CD4-positive, alpha-beta T cell (primary cell): ENCODE measurements at regions not wholly inside any gene's neighbourhood (a gene's known extent, or its start where the extent isn't known, plus 50 kb on each side); places are given as distances from the start of the nearest gene placed in this dataset.

Experiments
- ATAC-seq: fragments of 200-7000 bp; cut with Tn5 transposase; one replicate; pipeline ENCODE4 v1.10.0; 2022; ENCODE audit warnings: mild to moderate bottlenecking; ENCODE audit not compliant: poor library complexity
- CTCF ChIA-PET: fragments of 350-600 bp; sonication (Branson Sonifier 250); formaldehyde crosslinking; loops from one replicate; lab custom pipeline; 2021; ENCODE audit warnings: antibody characterized with exemption, inconsistent platforms; lab: Charles Lee
- POLR2A ChIA-PET: fragments of 350-600 bp; sonication (Branson Sonifier 250); formaldehyde crosslinking; loops from one replicate; lab custom pipeline; 2021; ENCODE audit warnings: antibody characterized with exemption, inconsistent platforms; lab: Charles Lee
- DNase-seq, 14 experiments: peaks; one replicate each; pipeline ENCODE4 v3.0.0-alpha.2; 2013 to 2020; ENCODE audit warnings: mixed read lengths in 2 of 14
- H3K27ac ChIP-seq, 2 donors: one replicate each; pipeline versions ENCODE4 v1.5.1 to v1.7.0; 2013; ENCODE audit warnings: low read length in 2 of 2, low read depth in 1 of 2, mild to moderate bottlenecking in 1 of 2
- H3K27me3 ChIP-seq, 2 experiments: 1 replicate in 1 of 2; 2 replicates in 1 of 2; pipeline versions ENCODE4 v1.6.1 to v1.7.0; 2013; ENCODE audit warnings: low read length in 2 of 2, control low read depth in 1 of 2, mild to moderate bottlenecking in 1 of 2, moderate library complexity in 1 of 2; ENCODE audit not compliant: insufficient read depth in 2 of 2, control insufficient read depth in 1 of 2
- H3K36me3 ChIP-seq: one replicate; pipeline ENCODE4 v1.6.1; 2013; ENCODE audit warnings: low read length, control low read depth; ENCODE audit not compliant: insufficient read depth
- H3K4me1 ChIP-seq: one replicate; pipeline ENCODE4 v1.6.1; 2013; ENCODE audit warnings: low read length, control low read depth; ENCODE audit not compliant: insufficient read depth
- H3K4me3 ChIP-seq: one replicate; pipeline ENCODE4 v1.5.1; 2013; ENCODE audit warnings: mild to moderate bottlenecking, low read length, moderate library complexity
- H3K9me3 ChIP-seq, 2 experiments: 1 replicate in 1 of 2; 2 replicates in 1 of 2; pipeline versions ENCODE4 v1.6.1 to v1.7.0; 2013; ENCODE audit warnings: low read length in 2 of 2, mild to moderate bottlenecking in 2 of 2, control low read depth in 1 of 2, moderate library complexity in 1 of 2; ENCODE audit not compliant: control insufficient read depth in 1 of 2, insufficient read depth in 1 of 2
- H3K27ac Mint-ChIP-seq: one replicate; pipeline ENCODE4 v1.8.0; 2020; ENCODE audit warnings: mixed read lengths
- H3K27me3 Mint-ChIP-seq: one replicate; pipeline ENCODE4 v1.8.0; 2021; ENCODE audit warnings: mixed read lengths
- H3K36me3 Mint-ChIP-seq: one replicate; pipeline ENCODE4 v1.8.0; 2021; ENCODE audit warnings: low read depth, mixed read lengths
- H3K4me1 Mint-ChIP-seq: one replicate; pipeline ENCODE4 v1.8.0; 2021; ENCODE audit warnings: low read depth, mixed read lengths
- H3K4me3 Mint-ChIP-seq: one replicate; pipeline ENCODE4 v1.8.0; 2020; ENCODE audit warnings: mild to moderate bottlenecking, mixed read lengths
- H3K9me3 Mint-ChIP-seq: one replicate; pipeline ENCODE4 v1.8.0; 2020; ENCODE audit warnings: mixed read lengths
- intact Hi-C, 2 experiments: fragments of 100-400 bp; cut with DNase I in 1 of 2; cut with micrococcal nuclease in 1 of 2; formaldehyde crosslinking; loops; one replicate each; pipeline versions ENCODE4 v1.15.1 to v1.9.0; 2023 to 2025; cut with DNase I, micrococcal nuclease
- TF ChIP-seq, protein P1 (sequence below): fragments of 200-600 bp; IDR thresholded peaks from one replicate; pipeline ENCODE4 v1.8.0; 2022; ENCODE audit warnings: antibody characterized with exemption, mild to moderate bottlenecking

DNA sequence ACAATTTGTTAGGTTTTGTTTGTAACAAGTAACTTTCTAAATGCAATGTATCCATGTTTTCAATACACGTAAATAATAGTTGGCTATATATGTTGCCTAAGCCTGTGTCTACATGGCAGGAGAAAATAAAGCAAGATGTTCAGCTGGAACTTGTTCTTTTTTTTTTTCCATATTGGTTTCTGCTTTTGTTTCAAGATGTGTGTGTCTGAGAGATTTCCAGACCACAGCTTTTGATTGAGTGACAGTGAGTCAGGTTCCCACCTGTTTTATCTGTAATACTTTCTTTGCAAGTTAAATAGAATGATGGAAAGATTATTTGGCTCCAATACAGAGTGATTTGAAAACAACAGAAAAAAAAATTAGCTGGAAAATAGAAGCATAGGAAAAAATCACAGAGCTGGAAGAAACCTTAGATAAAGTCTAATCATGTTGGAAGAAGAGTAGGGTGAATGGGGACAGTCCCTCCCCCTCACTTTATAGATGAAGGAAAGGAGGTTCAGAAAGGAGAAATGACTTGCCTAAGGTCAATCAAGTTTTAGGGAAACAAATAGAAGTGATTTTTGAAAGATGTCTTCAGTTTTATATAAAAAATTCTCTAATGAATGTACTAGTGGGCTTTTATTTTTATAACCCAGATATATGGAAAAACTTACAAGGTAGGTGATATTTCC, 150.9 kb upstream of the STMND1 start:
- POLR2A ChIA-PET = no interaction called here
- H3K4me3 ChIP-seq = no peak overlapping the region
- CTCF ChIA-PET = no interaction called here
- H3K27ac Mint-ChIP-seq = no peak overlapping the region
- ATAC-seq (no peak), DNase-seq (no peak)
- H3K27ac ChIP-seq = no peak overlapping the region
- no peaks in the 10 kb centered on the region for H3K36me3 ChIP-seq
- peaks cover 4% of the 10 kb centered on the region for H3K4me1 Mint-ChIP-seq
- TF ChIP-seq, protein P1, sequence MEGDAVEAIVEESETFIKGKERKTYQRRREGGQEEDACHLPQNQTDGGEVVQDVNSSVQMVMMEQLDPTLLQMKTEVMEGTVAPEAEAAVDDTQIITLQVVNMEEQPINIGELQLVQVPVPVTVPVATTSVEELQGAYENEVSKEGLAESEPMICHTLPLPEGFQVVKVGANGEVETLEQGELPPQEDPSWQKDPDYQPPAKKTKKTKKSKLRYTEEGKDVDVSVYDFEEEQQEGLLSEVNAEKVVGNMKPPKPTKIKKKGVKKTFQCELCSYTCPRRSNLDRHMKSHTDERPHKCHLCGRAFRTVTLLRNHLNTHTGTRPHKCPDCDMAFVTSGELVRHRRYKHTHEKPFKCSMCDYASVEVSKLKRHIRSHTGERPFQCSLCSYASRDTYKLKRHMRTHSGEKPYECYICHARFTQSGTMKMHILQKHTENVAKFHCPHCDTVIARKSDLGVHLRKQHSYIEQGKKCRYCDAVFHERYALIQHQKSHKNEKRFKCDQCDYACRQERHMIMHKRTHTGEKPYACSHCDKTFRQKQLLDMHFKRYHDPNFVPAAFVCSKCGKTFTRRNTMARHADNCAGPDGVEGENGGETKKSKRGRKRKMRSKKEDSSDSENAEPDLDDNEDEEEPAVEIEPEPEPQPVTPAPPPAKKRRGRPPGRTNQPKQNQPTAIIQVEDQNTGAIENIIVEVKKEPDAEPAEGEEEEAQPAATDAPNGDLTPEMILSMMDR = no peak
- H3K9me3 Mint-ChIP-seq = no peaks in the 10 kb centered on the region
- peaks cover 24% of the 10 kb centered on the region for H3K27me3 Mint-ChIP-seq
- H3K4me1 ChIP-seq = no peaks in the 10 kb centered on the region
- no peaks in the 10 kb centered on the region for H3K27me3 ChIP-seq
- H3K9me3 ChIP-seq = no peaks in the 10 kb centered on the region
- intact Hi-C loops = no loop called here
- H3K4me3 Mint-ChIP-seq = no peak overlapping the region
- no peaks in the 10 kb centered on the region for H3K36me3 Mint-ChIP-seq

DNA sequence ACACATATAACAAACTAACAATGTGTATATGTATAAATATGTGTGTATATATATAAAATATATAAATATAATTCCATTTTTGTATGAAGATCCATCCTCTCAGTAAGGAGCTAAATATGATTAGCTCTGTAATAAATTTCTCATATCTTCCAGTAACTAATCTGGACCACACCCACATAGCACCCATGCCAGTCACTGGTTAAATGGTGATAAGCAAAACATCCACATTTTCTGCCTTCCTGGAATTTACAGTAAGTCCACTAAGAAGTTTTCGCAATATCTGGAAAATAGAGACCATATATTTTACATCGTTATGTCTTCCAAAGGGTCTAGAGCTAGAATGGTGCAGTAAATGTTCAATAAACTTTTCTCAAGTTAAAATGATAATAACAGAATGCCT, 151.5 kb upstream of the STMND1 start:
- no peak for DNase-seq
- Histone ChIP-seq H3K4me1 (no peaks in the 10 kb centered on the region), H3K36me3 (no peaks in the 10 kb centered on the region), H3K27me3 (no peaks in the 10 kb centered on the region), H3K9me3 (no peaks in the 10 kb centered on the region), H3K27ac (no peak overlapping the region), H3K4me3 (no peak overlapping the region)
- no peaks in the 10 kb centered on the region for H3K36me3 Mint-ChIP-seq
- H3K27me3 Mint-ChIP-seq = peaks cover 24% of the 10 kb centered on the region
- ATAC-seq = no peak
- intact Hi-C loops = no loop called here
- ChIA-PET CTCF (no interaction called here), POLR2A (no interaction called here)
- no peak overlapping the region for H3K4me3 Mint-ChIP-seq
- no peaks in the 10 kb centered on the region for H3K9me3 Mint-ChIP-seq
- H3K27ac Mint-ChIP-seq = no peak overlapping the region
- no peaks in the 10 kb centered on the region for H3K4me1 Mint-ChIP-seq
- TF ChIP-seq, protein P1 = no peak

- H3K36me3 ChIP-seq = no peaks in the 10 kb centered on the region
- H3K27me3 Mint-ChIP-seq = peaks cover 24% of the 10 kb centered on the region
- CTCF ChIA-PET = no interaction called here
- H3K9me3 Mint-ChIP-seq = no peaks in the 10 kb centered on the region
- no peak overlapping the region for H3K4me3 ChIP-seq
- TF ChIP-seq, protein P1 = no peak
- H3K4me3 Mint-ChIP-seq = no peak overlapping the region
- DNase-seq (no peak), ATAC-seq (no peak)
- no peaks in the 10 kb centered on the region for H3K4me1 Mint-ChIP-seq
- H3K36me3 Mint-ChIP-seq = no peaks in the 10 kb centered on the region
- intact Hi-C loops = no loop called here
- H3K27ac ChIP-seq = no peak overlapping the region
- no peaks in the 10 kb centered on the region for H3K9me3 ChIP-seq
- POLR2A ChIA-PET = no interaction called here
- no peaks in the 10 kb centered on the region for H3K4me1 ChIP-seq
- H3K27me3 ChIP-seq = no peaks in the 10 kb centered on the region
- H3K27ac Mint-ChIP-seq = no peak overlapping the region
Measured at GRCh38 chr6:16949716-16950115, 152.1 kb upstream of the STMND1 start.
